Skeletal muscle cell (primary cell): ENCODE measurements at regions not wholly inside any gene's neighbourhood (a gene's known extent, or its start where the extent isn't known, plus 50 kb on each side); places are given as distances from the start of the nearest gene placed in this dataset.

Experiments used
- DNase-seq: peaks from one replicate; pipeline ENCODE4 v3.0.0-alpha.2; 2010; ENCODE audit warnings: low read depth
- H3K4me3 ChIP-seq: 2 replicates; pipeline ENCODE4 v1.5.1; 2011; ENCODE audit warnings: low read depth, mild to moderate bottlenecking, control low read depth, low read length, moderate library complexity

DNA sequence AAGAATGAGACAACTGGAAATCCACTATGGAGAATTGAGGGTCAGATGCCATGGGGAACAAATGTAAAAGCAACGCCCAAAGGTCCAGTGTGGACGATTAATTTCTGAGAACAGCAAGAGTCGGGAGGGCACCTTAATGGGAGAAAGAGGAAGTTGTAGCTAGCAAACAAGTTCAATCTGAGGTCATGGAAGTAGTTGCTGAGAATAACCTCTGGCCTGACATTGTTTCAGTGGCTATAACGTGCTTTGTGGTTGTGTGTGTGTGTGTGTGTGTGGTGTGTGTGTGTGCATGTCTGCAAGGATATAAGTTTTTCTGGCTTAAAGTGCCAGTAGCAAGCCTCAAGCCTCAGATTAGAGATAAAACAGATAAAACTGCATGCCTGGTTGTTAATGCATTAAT, 1630.1 kb upstream of the TENM4 start:
- no peak overlapping the region for H3K4me3 ChIP-seq
- DNase-seq, result no peak

DNA sequence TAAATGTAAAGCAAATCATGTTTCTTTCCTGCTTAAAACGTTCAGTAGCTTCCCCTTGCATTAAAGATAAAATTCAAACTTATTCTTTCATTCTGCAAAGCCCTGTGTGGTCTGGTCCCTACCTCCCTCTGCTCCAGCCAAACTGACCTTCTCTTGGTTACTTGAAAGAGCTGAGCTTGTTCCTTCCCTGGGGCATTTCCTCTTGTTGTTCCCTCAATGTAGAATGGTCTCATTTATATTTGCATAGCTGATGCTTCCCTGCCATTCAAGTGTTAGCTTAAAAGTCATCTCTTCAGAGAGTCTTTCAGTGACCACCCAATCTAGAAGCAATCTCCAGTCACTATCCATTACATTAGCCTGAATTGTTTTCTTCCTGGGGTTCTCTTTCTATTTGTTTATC, 1618.5 kb upstream of the TENM4 start:
- DNase-seq, result no peak
- H3K4me3 ChIP-seq, result no peak overlapping the region

DNA sequence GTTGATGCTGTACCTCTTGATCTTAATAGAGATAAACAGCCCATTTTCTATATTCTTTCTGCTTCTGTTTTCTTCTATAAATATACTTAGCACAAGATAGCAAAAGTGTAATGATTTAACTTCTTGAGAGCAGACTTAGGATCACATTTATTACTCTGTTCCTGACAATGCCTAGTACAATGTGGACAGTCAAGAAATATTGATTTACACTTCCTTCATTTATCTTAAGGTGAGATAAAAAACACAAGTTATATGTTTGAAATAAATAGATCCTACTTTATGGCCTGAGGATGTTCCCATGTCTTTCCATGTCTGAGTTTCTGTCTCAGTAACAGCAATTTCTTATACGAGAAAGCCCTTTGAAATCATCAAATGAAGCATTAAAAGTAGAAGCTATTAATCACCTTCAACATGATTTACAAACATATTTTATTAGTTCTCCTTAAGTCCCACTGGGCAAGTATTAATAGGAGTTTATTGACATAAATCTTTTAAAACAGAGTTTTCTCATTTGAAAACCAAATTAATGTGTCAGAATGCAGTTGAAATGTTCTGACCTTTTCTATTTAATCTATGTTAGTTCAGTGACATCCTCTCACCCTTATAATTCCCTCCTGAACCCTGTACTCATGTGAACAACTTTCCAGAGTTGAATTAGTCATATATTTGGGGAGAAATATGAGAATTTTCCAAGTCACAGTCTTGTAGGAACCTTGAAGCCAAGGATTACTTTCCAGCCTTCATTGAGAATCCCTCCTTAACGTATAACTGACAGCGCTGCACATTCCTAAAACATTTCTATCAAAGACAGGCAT, 1611.7 kb upstream of the TENM4 start:
- no peak overlapping the region for H3K4me3 ChIP-seq
- DNase-seq, result no peak

DNA sequence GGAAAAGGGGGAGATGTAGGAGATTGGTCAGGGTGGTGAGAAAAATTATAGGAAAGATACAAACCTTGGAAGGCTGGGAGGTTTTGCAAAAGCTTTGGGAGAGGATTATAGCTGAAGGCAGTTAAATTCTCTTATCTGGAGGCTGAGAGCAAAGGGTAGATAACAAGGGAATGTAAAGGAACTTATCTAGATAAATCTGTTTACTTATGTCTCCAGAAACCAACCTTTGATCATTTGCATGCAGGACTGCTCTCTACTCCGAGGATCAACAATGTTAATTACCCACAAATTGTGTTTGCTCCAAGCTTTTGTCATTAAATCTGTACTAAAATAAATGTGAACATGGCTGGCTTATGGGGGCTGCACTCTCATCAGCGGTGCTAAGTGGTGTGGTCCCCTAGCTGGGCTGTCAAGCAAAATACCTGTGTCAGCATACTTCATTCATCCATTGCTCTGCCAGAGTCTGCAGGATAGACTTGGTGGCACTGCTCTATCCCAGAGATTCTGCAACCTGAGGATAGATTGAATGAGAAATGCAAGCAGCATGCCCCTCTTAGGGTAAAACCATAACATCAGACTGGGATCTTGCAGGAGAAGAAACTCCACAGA, 1599.2 kb upstream of the TENM4 start:
- no peak for DNase-seq
- H3K4me3 ChIP-seq, result no peak overlapping the region

DNA sequence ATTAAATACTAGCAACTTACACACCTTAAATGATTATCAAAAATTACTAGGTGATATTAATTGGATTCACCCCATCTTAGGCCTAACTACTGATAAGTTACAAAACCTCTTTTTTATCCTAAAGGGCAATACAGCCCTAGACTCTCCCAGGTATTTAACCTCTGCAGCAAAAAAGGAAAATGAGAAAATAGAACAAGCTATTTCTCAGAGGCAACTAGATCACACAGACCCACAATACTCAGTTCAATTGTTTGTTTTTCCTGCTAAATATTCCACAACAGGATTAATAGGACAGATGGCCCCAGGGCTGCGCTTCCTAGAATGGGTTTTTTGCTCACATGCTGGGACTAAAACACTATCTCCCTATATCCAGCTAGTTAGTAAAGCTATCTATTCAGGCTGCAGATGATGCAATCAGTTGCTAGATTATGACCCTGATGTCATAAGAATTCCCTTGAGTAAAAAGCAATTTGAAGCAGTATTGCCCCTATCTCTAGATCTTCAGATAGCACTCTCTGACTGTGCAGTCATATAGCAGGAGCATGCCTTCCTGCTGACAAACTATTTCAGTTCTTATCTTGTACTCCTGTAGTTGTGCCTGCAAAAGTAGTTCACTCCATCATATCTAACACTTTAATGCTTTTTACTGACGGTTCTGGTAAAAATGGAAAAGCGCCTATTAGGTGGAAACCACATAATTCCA, 1595.5 kb upstream of the TENM4 start:
- H3K4me3 ChIP-seq, result no peak overlapping the region
- no peak for DNase-seq

DNA sequence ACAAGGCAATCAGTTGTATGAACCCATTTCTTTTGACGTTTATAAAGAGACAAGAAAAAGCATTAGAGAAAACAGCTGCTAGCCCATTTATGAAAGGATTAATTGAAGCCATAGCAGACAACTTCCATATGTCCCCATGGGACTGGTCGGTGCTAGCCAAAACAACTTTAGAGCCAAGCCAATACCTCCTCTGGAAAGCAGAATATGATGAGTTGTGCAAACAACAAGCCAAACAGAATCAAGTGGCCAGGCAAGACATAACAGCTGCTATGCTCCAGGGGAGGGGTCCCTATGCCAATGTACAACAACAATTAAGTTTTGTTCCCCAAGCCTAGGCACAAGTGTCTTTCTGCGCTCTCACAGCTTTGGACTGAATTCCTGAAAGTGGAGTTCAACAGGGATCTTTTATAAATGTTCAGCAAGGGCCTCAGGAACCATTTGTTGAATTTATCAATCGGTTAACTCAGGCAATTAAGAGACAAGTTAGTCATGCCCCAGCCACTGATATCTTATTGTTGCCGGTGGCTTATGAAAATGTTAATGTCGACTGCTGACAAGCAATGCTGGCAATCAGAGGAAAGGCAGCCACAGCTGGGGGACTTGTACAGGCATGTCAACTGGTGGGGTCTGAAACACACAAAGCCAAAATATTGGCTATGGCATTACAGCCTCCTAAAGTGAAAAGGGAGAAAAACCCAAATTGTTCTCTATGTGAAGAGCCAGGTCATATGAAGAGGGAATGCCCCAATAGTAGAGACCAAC, 1593.1 kb upstream of the TENM4 start:
- no peak overlapping the region for H3K4me3 ChIP-seq
- no peak for DNase-seq

DNA sequence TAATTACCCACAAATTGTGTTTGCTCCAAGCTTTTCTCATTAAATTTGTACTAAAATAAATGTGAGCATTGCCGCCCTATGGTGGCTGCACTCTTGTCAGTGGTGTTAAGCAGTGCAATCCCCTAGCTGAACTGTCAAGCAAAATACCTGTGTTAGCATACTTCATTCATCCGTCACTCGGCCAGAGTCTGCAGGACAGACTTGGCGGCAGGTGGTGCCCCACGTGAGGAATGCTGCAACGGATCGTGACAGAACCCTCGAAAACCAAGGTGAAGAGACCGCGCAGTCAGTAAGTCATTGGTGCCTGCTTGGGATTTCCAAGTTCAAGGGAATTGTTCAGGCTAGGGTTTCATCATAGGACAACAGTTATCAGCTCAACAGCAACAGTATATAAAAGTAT, 1592.1 kb upstream of the TENM4 start:
- H3K4me3 ChIP-seq, result no peak overlapping the region
- no peak for DNase-seq

DNA sequence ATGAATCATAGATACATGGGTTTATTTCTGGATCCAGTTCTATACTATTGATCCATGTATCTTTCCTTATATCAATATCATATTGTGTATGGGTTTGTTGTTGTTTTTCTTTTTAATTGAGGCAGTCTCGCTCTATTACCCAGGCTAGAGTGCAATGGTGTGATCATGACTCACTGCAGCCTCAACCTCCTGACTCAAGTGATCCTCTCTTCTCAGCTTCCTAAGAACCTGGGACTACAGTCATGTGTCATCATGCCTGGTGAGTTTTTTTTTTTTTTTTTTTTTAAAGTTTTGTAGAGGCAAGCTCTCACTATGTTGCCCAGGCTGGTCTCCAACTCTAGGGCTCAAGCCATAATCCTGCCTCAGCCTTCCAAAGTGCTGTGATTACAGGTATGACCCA, 1589.4 kb upstream of the TENM4 start:
- no peak for DNase-seq
- no peak overlapping the region for H3K4me3 ChIP-seq

DNA sequence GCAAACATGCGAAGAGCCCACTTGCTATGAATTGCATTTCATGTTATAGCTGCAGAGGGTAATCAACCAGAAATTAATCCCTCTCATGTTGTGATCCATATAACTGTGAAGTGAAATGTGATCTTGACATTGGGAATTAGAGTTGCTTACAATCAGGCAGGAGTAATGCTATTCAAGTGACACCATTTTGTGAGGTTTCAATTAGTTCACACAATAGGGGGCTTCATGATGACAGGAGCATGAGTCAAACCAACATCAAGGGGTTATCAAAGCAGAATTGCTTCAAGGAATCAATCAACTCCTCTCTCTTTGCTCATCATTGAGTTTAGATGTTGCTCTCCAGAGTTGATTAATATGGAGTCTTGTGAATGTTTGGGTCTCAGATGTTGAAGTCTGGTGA, 1585.2 kb upstream of the TENM4 start:
- H3K4me3 ChIP-seq, result no peak overlapping the region
- no peak for DNase-seq

DNA sequence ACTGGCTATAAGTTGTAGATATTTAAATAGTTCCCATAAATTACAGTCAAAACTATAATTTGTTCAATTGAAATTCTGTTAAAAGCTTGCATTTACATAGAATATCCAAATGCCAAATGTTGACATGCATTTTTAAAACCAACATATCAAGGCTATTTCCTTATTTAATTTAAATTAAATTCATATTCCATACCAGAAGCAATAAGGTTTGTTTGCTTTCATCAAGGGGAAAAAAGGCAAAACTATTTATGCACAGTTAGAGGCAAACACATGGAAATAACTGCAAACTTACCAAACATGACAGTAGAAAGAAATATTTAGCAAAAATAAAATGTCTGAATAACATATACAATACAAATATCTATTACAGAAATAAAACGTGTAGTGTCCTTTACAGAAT, 1581.2 kb upstream of the TENM4 start:
- no peak for DNase-seq
- no peak overlapping the region for H3K4me3 ChIP-seq

DNA sequence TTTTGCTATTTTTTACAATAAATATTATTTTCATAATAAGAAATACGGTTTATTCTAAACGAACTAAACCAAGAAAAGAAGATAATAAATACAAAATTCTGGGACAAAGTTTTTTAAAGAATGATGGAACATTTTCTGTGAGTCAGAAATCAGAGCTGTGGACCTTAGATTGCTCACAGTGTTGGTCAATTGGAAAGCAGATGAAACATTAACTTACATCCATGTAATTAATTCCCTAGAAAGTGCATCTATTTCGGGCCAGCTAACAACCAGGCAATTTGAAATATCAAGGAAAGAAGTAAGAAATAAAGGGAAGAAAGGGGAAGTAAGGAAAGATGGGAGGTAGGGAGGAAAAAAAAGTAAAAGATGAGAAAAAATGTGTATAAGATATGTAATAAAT, 1569.8 kb upstream of the TENM4 start:
- no peak for DNase-seq

DNA sequence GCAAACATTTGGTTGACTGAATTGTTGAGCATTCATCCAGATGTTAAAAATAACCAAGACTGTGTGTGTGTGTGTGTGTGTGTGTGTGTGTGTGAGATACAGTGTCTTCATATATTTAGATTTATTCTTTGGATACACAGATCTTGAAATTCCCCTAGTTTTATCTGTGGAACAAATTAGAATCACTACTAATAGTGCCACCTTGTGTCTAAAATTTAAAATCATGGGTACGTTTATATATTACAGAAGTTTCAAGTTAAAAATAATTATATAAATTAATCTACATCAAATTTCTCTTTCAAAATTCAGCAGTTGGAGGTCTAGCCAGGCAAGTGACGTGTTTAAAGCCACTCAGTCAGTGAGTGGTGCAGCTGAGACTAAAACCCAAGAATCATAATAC, 1566.2 kb upstream of the TENM4 start:
- DNase-seq, result no peak
- no peak overlapping the region for H3K4me3 ChIP-seq

More for the DNA sequence above, 1569.8 kb upstream of the TENM4 start:
- H3K4me3 ChIP-seq, result no peak overlapping the region

DNA sequence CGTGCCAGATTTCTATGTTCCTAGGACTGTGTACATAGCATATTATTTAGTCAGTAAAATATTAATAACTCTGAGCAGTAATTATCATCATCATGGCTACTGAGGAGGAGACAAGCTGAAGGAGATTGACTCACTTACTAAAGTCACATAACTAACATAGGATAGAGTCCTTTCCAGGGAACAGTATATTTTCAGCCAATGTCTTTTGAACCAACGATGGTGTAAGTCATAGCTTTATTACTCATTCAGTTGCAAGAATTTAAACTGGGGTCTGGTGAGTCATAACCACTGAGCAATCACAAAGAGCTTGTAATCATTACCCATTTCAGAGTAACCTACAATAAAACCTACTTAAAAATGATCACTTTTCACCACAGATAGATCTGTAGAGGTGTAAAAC, 1564.8 kb upstream of the TENM4 start:
- peak; percentile 76 for DNase-seq

DNA sequence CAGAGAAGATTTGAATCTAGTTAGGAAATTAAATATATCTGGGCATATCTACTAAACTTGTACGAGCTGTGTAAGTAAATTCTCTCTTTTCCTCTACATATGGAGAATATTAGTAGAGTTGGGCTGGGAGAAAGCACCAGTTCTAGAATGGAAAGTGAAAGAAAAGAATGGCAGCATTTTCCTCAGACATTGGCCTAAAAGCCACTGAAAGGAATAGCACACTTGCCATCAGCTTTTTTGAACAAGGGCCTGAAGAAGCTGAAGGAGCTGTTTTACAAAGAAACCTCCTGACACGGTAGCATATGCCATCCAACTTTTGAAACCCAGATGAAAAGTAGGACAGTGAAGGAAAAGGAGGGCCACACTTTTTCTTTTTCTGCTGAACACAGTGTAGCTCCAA, 1563.7 kb upstream of the TENM4 start:
- no peak overlapping the region for H3K4me3 ChIP-seq
- no peak for DNase-seq

More for the DNA sequence above, 1564.8 kb upstream of the TENM4 start:
- no peak overlapping the region for H3K4me3 ChIP-seq

DNA sequence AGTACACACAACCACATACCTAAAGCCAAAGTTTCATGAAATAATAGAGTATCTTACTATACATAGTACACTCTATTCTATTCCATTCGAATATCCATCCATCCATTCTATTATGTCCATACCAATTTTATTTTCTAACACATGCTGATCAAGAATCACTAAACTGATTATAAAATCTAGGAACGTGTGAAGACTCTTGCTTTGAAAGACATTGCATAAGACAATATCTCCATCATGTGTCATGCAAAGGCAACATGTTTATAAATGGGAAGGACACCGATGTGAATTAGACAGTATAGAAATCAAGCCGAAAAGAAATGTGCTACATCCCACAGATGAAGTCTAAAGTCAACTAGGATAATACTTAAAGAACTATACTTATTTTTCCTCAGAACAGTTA, 1561.5 kb upstream of the TENM4 start:
- DNase-seq, result no peak
- no peak overlapping the region for H3K4me3 ChIP-seq

DNA sequence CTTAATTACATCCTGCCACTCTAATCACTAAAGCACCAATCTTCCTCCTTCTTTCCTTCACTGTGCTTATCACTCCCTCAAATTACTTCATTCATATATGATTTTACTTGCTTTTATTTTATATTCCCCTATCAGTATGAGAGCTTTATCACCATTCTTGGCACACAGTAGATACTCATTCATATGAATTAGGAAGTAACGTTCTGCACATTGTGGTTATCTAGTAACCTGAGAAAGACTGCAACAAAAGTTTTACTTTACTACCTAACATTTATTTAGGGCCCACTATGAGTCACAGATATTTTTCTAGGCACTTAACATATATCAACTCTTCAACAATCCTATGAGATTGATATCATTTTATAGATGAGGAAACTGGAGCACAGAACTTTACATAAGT, 1559.9 kb upstream of the TENM4 start:
- no peak for DNase-seq
- H3K4me3 ChIP-seq, result no peak overlapping the region

DNA sequence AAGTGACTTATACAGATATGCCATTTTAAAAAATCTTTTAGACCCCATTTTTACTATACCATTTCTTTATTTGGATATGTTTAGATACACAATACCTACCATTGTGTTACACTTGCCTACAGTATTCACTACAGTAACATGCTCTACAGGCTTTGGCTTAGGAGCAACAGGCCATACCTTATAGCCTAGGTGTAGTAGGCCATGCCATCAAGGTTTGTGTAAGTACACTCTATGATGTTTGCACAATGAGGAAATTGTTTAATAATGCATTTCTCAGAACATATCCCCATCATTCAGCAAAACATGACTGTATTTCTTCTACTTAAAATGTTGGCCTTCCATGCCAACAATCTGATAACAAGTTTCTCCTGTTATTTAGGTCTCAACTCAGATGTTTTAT, 1559.5 kb upstream of the TENM4 start:
- H3K4me3 ChIP-seq, result no peak overlapping the region
- no peak for DNase-seq

DNA sequence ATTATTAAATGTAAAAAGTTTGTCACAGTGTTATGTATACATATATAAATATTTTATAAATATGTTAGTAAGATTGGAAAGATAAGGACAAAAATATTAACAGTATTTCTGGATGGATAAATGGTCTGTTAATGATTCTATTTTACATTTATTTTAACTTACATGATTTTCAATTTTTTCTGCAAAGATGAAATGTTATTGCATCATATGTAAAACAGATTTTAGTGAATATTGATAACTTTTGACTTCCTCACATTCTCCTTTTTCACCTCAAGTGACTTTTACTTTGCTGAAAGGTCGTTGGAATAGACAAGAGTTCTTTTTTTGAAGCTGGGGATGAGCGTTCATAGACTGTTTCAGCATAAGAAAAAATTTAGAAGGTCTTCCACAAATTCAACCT, 1554.7 kb upstream of the TENM4 start:
- H3K4me3 ChIP-seq, result no peak overlapping the region
- DNase-seq, result no peak

DNA sequence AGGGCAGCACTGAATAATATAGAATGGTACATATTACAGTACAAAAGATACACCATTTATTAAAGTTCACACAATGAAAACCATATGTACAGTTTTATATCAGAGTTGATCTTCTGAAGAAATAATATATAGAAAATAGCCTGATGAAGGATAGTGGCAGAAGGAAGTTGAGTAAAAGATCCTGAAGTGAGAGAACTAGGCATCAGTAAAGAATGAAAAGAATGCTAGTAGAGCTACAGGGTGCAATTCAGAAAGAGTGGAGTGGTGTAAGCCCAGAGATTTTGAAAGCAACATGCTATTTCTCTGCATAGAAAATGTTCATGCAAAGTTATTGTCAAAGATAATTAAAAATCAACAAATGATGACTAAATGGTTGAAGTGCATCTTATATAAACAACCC, 1552.7 kb upstream of the TENM4 start:
- DNase-seq, result no peak
- no peak overlapping the region for H3K4me3 ChIP-seq

DNA sequence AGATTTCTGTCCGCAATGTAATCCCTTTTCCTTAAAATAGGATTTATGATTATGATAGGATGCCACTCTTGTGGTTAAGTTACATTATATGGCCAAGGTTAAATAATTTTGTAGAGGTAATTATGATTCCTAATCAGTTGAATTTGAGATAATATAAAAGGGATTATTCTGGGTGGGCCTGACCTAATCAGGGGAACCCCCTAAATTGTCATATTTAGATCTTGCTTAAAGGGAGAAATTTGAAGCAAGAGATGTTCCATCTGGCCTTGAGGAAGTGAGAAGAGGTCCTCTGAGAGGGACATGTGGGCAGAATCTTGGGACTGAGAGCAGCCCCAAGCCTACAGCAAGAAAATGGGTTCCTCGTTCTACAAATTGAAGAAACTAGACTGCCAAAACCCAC, 1550.1 kb upstream of the TENM4 start:
- no peak overlapping the region for H3K4me3 ChIP-seq

More for the DNA sequence above, 1550.1 kb upstream of the TENM4 start:
- no peak for DNase-seq
